AG04449 (cell line): ENCODE measurements at regions not wholly inside any gene's neighbourhood (a gene's known extent, or its start where the extent isn't known, plus 50 kb on each side); places are given as distances from the start of the nearest gene placed in this dataset.

Experiments
- CTCF ChIA-PET: fragments of 350-600 bp; formaldehyde crosslinking; extraction: SDS; loops from one replicate; lab custom pipeline; 2021; ENCODE audit warnings: antibody characterized with exemption; lab: Yijun Ruan, JAX
- POLR2A ChIA-PET: fragments of 400-600, 350-600 bp; formaldehyde crosslinking; extraction: SDS; loops from one replicate; lab custom pipeline; 2020; ENCODE audit warnings: antibody characterized with exemption, inconsistent platforms; lab: Yijun Ruan, JAX
- DNase-seq: peaks from one replicate; pipeline ENCODE4 v3.0.0-alpha.2; 2010; ENCODE audit warnings: low read depth, low spot score
- H3K4me3 ChIP-seq: 2 replicates; pipeline ENCODE4 v1.5.1; 2011; ENCODE audit warnings: low read depth, mild to moderate bottlenecking, control low read depth, low read length
- CTCF ChIP-seq: IDR thresholded peaks from one replicate; pipeline ENCODE4 v1.5.1; 2011; ENCODE audit warnings: mild to moderate bottlenecking, moderate library complexity, low read length, control low read depth, inconsistent platforms; ENCODE audit not compliant: insufficient read depth; ENCODE audit errors: missing control alignments

- ChIA-PET POLR2A (no interaction called here), CTCF (interaction anchor here (1.2 kb wide), 1 partner anchor 41 kb away, joined by 3 read pairs; no protein-coding TSS in a partner anchor)
- TF ChIP-seq CTCF = no peak
- DNase-seq = no peak
- no peak overlapping the region for H3K4me3 ChIP-seq
Observed at GRCh38 chr11:110797453-110797852, 85.2 kb upstream of the ARHGAP20 start.

GRCh38 chr11:110795112-110795624 lies 82.9 kb upstream of the ARHGAP20 start:
- no peak for TF ChIP-seq CTCF
- DNase-seq = no peak
- ChIA-PET CTCF (no interaction called here), POLR2A (no interaction called here)
- no peak overlapping the region for H3K4me3 ChIP-seq

GRCh38 chr11:110793556-110793955 lies 81.3 kb upstream of the ARHGAP20 start:
- CTCF ChIA-PET = no interaction called here
- POLR2A ChIA-PET = no interaction called here
- no peak for TF ChIP-seq CTCF

DNA sequence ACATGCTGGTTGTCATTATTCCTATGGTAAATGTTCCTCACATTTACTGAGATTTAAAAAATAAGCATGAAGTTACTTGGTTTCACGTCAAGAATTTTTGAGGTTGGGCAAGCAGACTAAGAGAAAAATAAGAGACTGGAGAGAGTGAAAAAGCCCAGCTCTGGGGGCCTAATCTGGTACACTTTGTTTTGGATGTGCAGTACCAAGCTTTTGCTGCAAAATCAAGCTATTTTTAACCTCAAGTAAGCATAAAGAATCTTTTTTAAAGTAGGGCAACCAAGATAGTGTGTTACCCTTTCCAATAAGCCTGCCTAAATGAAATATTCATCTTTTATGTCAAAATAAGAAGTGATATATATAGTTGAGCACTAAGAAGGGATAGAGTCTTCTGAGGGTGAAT lies 79.4 kb upstream of the ARHGAP20 start:
- POLR2A ChIA-PET = interaction anchor here (0.6 kb wide), 1 partner anchor 361 kb away, joined by 4 read pairs; no protein-coding TSS in a partner anchor
- no peak for TF ChIP-seq CTCF

More at GRCh38 chr11:110793556-110793955, 81.3 kb upstream of the ARHGAP20 start:
- no peak for DNase-seq
- no peak overlapping the region for H3K4me3 ChIP-seq

DNA sequence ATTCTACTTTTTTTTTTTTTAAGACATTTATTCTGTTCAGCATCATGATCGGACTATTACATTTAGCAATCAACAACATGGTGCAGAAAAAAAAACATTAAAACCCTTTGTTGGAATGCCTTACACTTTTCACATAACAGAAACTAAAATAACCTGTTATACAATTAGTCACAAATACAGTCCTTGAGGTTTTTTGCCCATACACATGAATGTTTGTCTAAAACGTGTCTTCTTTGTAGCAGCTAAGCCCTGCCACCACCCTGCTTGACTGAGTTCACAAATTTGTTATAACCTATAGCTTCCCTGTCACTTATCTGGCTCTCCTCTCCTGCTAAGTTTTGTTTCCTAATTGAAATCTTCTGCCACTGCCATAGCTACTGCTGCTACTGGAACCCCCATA lies 75.4 kb upstream of the ARHGAP20 start:
- TF ChIP-seq CTCF = no peak
- CTCF ChIA-PET = no interaction called here
- no peak for DNase-seq
- H3K4me3 ChIP-seq = no peak overlapping the region
- POLR2A ChIA-PET = no interaction called here

More for the DNA sequence above, 79.4 kb upstream of the ARHGAP20 start:
- no peak overlapping the region for H3K4me3 ChIP-seq
- CTCF ChIA-PET = no interaction called here
- DNase-seq = no peak

DNA sequence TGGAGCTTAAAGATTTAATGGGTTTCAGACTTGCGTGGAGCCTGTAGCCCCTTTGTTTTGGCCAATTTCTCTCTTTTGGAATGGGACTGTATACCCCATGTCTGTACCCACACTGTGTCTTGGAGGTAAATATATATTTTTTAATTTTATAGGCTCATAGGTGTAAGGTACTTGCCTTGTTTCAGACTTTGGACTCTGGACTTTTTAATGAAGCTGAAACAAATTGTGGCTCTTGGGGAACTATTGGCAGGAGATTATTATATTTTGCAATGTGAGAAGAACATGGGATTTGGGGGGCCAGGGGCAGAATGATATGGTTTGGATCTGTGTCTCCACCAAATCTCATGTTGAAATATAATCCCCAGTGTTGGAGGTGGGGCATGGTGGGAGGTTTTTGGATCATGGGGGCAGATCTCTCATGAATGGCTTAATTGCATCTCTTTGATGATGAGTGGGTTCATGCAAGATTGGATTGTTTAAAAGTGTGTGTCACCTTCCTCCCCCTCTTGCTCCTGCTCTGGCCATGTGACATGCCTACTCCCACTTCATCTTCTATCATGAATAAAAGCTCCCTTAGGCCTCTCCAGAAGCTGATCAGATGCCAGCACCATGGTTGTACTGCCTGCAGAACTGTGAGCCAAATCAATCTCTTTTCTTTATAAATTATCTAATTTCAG lies 74.1 kb upstream of the ARHGAP20 start:
- POLR2A ChIA-PET = no interaction called here
- no peak overlapping the region for H3K4me3 ChIP-seq

More for the DNA sequence above, 74.1 kb upstream of the ARHGAP20 start:
- no peak for TF ChIP-seq CTCF
- no peak for DNase-seq
- CTCF ChIA-PET = no interaction called here
